ENCODE measurements at regions not wholly inside any gene's neighbourhood (a gene's known extent, or its start where the extent isn't known, plus 50 kb on each side); places are given as distances from the start of the nearest gene placed in this dataset.

- TF ChIP-seq, protein P1, sequence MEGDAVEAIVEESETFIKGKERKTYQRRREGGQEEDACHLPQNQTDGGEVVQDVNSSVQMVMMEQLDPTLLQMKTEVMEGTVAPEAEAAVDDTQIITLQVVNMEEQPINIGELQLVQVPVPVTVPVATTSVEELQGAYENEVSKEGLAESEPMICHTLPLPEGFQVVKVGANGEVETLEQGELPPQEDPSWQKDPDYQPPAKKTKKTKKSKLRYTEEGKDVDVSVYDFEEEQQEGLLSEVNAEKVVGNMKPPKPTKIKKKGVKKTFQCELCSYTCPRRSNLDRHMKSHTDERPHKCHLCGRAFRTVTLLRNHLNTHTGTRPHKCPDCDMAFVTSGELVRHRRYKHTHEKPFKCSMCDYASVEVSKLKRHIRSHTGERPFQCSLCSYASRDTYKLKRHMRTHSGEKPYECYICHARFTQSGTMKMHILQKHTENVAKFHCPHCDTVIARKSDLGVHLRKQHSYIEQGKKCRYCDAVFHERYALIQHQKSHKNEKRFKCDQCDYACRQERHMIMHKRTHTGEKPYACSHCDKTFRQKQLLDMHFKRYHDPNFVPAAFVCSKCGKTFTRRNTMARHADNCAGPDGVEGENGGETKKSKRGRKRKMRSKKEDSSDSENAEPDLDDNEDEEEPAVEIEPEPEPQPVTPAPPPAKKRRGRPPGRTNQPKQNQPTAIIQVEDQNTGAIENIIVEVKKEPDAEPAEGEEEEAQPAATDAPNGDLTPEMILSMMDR (conservative IDR thresholded peaks at IDR 0.05; ENCODE audit: low read depth, low read length), result no peak
- no peak for TF ChIP-seq POLR2A (IDR thresholded peaks at IDR 0.05; ENCODE audit: low read depth, low read length)
- TF ChIP-seq, protein P2, sequence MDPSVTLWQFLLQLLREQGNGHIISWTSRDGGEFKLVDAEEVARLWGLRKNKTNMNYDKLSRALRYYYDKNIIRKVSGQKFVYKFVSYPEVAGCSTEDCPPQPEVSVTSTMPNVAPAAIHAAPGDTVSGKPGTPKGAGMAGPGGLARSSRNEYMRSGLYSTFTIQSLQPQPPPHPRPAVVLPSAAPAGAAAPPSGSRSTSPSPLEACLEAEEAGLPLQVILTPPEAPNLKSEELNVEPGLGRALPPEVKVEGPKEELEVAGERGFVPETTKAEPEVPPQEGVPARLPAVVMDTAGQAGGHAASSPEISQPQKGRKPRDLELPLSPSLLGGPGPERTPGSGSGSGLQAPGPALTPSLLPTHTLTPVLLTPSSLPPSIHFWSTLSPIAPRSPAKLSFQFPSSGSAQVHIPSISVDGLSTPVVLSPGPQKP (IDR thresholded peaks at IDR 0.05; ENCODE audit: borderline replicate concordance, low read depth, low read length), result no peak
- no peak for TF ChIP-seq MAFK (IDR thresholded peaks at IDR 0.05; ENCODE audit: low read depth, low read length)
- no peak for TF ChIP-seq RAD21 (IDR thresholded peaks at IDR 0.05; ENCODE audit: low read length)
Observed at GRCh38 chr2:21535826-21536225, 412.1 kb downstream of the TDRD15 start.

Measured in IMR-90 (cell line).